ENCODE measurements at regions not wholly inside any gene's neighbourhood (a gene's known extent, or its start where the extent isn't known, plus 50 kb on each side); places are given as distances from the start of the nearest gene placed in this dataset.

DNA sequence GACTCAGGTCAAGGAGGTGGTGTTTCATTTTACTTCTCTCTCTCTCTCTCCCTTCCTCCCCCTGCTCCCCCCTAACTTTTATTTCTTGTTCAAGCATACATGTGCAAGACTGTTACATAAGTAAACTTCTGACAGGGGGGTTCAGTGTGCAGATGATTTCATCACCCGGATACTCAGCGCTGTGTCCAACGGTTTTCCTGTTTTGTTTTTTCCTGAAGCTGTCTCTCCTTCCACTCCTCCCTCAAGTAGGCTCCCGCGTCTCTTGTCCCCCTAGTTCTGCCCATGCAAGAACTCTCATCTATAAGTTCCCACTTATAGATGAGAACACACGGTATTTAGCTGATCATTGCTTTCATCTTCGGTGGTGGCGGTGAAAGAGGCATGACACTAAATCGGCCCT lies 751.9 kb upstream of the DEFB115 start:
- H3K18ac ChIP-seq (ENCODE audit: low read depth, low read length) = no peak overlapping the region
- H2BK20ac ChIP-seq (ENCODE audit: low read depth, low read length) = no peak overlapping the region
- no peaks in the 10 kb centered on the region for H3K9me1 ChIP-seq (ENCODE audit: insufficient read depth, low read length)
- no peak overlapping the region for H4K5ac ChIP-seq (ENCODE audit: low read depth, low read length)
- H4K20me1 ChIP-seq (ENCODE audit: insufficient read depth, low read length) = no peaks in the 10 kb centered on the region
- no peak overlapping the region for H3K23ac ChIP-seq (ENCODE audit: low read depth, low read length)
- H3K4me3 ChIP-seq (ENCODE audit: insufficient read depth, low read depth, low read length) = no peak overlapping the region
- dilution Hi-C loops (cut with HindIII; ENCODE audit: low sequenced_read_pairs, unreplicated experiment) (no loop called here), in situ Hi-C loops (cut with MboI; ENCODE audit: low sequenced_read_pairs) (no loop called here), intact Hi-C loops (cut with micrococcal nuclease) (no loop called here)
- no peak overlapping the region for H3K9ac ChIP-seq (ENCODE audit: low read depth, low read length)
- no peaks in the 10 kb centered on the region for H3K27me3 ChIP-seq (ENCODE audit: control insufficient read depth, insufficient read depth, low read length)
- no peaks in the 10 kb centered on the region for H3K4me1 ChIP-seq (ENCODE audit: control insufficient read depth, insufficient read depth, low read length)
- WGBS, 2 experiments (ENCODE audit: extremely low coverage in 2 of 2, insufficient read length in 1 of 2) = 68% methylated on average over 6 of the region's 9 CpGs; no CpG with 5 or more reads in 1 of the 2 experiments
- H3K4me2 ChIP-seq (ENCODE audit: low read depth, low read length) = no peak overlapping the region
- H3K36me3 ChIP-seq (ENCODE audit: control insufficient read depth, insufficient read depth, low read length) = no peaks in the 10 kb centered on the region
- no peak overlapping the region for H2BK120ac ChIP-seq (ENCODE audit: low read depth, low read length)
- TF ChIP-seq FOS (IDR thresholded peaks at IDR 0.05; ENCODE audit: low read depth, low read length) (no peak), MAFK (IDR thresholded peaks at IDR 0.05; ENCODE audit: low read depth, low read length) (no peak), BHLHE40 (IDR thresholded peaks at IDR 0.05; ENCODE audit: low read depth, low read length) (no peak), ELK1 (IDR thresholded peaks at IDR 0.05; ENCODE audit: borderline replicate concordance, low read depth, low read length) (no peak), CEBPB (IDR thresholded peaks at IDR 0.05; ENCODE audit: low read depth, low read length) (no peak), POLR2A (IDR thresholded peaks at IDR 0.05; ENCODE audit: low read depth, low read length) (no peak), MXI1 (IDR thresholded peaks at IDR 0.05; ENCODE audit: borderline replicate concordance, low read depth, low read length) (no peak), SMC3 (IDR thresholded peaks at IDR 0.05; ENCODE audit: low read depth, low read length) (no peak), MAZ (IDR thresholded peaks at IDR 0.05; ENCODE audit: borderline replicate concordance, low read depth, low read length) (no peak), CHD1 (IDR thresholded peaks at IDR 0.05; ENCODE audit: low read depth, low read length) (no peak), RFX5 (IDR thresholded peaks at IDR 0.05; ENCODE audit: low read depth, low read length) (no peak)
- TF ChIP-seq, protein P1, sequence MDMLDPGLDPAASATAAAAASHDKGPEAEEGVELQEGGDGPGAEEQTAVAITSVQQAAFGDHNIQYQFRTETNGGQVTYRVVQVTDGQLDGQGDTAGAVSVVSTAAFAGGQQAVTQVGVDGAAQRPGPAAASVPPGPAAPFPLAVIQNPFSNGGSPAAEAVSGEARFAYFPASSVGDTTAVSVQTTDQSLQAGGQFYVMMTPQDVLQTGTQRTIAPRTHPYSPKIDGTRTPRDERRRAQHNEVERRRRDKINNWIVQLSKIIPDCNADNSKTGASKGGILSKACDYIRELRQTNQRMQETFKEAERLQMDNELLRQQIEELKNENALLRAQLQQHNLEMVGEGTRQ (IDR thresholded peaks at IDR 0.05; ENCODE audit: low read depth, low read length) = no peak
- no peaks in the 10 kb centered on the region for H3K79me1 ChIP-seq (ENCODE audit: low read depth in 1 of 2, low read length in 2 of 2)
- H3K4ac ChIP-seq (ENCODE audit: low read depth, low read length) = no peak overlapping the region
- no peak for DNase-seq
- H2AK9ac ChIP-seq (replicated peaks; ENCODE audit: low read depth, low read length, poor library complexity) = no peak overlapping the region
- H2AFZ ChIP-seq (replicated peaks; ENCODE audit: low read length, poor library complexity) = no peak overlapping the region
- H3K56ac ChIP-seq (ENCODE audit: extremely low read depth, insufficient read depth, low read length) = no peak overlapping the region
- peaks cover 20% of the 10 kb centered on the region for H3K9me3 ChIP-seq (ENCODE audit: control insufficient read depth, insufficient read depth, low read length)
- no peak overlapping the region for H2AK5ac ChIP-seq (ENCODE audit: low read depth, low read length)
- ChIA-PET POLR2A (ENCODE audit: unreplicated experiment) (no interaction called here), CTCF (no interaction called here)
- ATAC-seq (ENCODE audit: low read depth) = no peak
- no peak overlapping the region for H3K27ac ChIP-seq (ENCODE audit: insufficient read depth, low read length)
- H3K14ac ChIP-seq (replicated peaks; ENCODE audit: low read depth, low read length) = no peak overlapping the region
- no peak overlapping the region for H4K91ac ChIP-seq (ENCODE audit: insufficient read depth, low read depth, low read length)
- BruUV-seq (replicated peaks) = no TSS peak
- H2BK15ac ChIP-seq (ENCODE audit: low read depth, low read length) = no peak overlapping the region
- no peak overlapping the region for H2BK5ac ChIP-seq (ENCODE audit: low read depth, low read length, poor library complexity, severe bottlenecking)
- no peak overlapping the region for H4K8ac ChIP-seq (ENCODE audit: low read depth in 2 of 2, low read length in 2 of 2)
